8988T (cell line): ENCODE measurements at regions not wholly inside any gene's neighbourhood (a gene's known extent, or its start where the extent isn't known, plus 50 kb on each side); places are given as distances from the start of the nearest gene placed in this dataset.
"Not testable (repeated sequence)": the region's sequence is repeated elsewhere in the genome, so short reads cannot be mapped to it uniquely, and the experiment has no call there.

Source experiments
- DNase-seq: peaks from one replicate; pipeline ENCODE4 v3.0.0; 2011

- no peak for DNase-seq
Observed at GRCh38 chr18:38663682-38664081, 1098.1 kb upstream of the CELF4 start.

- DNase-seq = no peak
Observed at GRCh38 chr18:38663270-38663669, 1097.7 kb upstream of the CELF4 start.

GRCh38 chr18:38654946-38655345 lies 1089.3 kb upstream of the CELF4 start:
- no peak for DNase-seq

- DNase-seq = no peak
Observed at GRCh38 chr18:38651736-38652135, 1086.1 kb upstream of the CELF4 start.

- DNase-seq = no peak
Observed at GRCh38 chr18:38648179-38648578, 1082.6 kb upstream of the CELF4 start.

GRCh38 chr18:38646296-38646695 lies 1080.7 kb upstream of the CELF4 start:
- DNase-seq = no peak

GRCh38 chr18:38644875-38645641 lies 1079.5 kb upstream of the CELF4 start:
- DNase-seq = no peak

- no peak for DNase-seq
Observed at GRCh38 chr18:38642711-38643110, 1077.1 kb upstream of the CELF4 start.

GRCh38 chr18:38639700-38640099 lies 1074.1 kb upstream of the CELF4 start:
- DNase-seq = not testable (repeated sequence)

GRCh38 chr18:38635709-38636430 lies 1070.3 kb upstream of the CELF4 start:
- no peak for DNase-seq

GRCh38 chr18:38634117-38634516 lies 1068.5 kb upstream of the CELF4 start:
- no peak for DNase-seq

- DNase-seq = no peak
Observed at GRCh38 chr18:38633333-38633732, 1067.7 kb upstream of the CELF4 start.

GRCh38 chr18:38619129-38619528 lies 1053.5 kb upstream of the CELF4 start:
- DNase-seq = no peak

GRCh38 chr18:38616306-38616705 lies 1050.7 kb upstream of the CELF4 start:
- DNase-seq = no peak

GRCh38 chr18:38612904-38613303 lies 1047.3 kb upstream of the CELF4 start:
- DNase-seq = no peak

- no peak for DNase-seq
Observed at GRCh38 chr18:38611036-38611964, 1045.7 kb upstream of the CELF4 start.

GRCh38 chr18:38606841-38607240 lies 1041.2 kb upstream of the CELF4 start:
- no peak for DNase-seq

GRCh38 chr18:38602341-38602740 lies 1036.7 kb upstream of the CELF4 start:
- no peak for DNase-seq

GRCh38 chr18:38587571-38587970 lies 1022.0 kb upstream of the CELF4 start:
- DNase-seq = no peak

- no peak for DNase-seq
Observed at GRCh38 chr18:38586327-38586726, 1020.7 kb upstream of the CELF4 start.

GRCh38 chr18:38579764-38580163 lies 1014.2 kb upstream of the CELF4 start:
- DNase-seq = no peak

GRCh38 chr18:38576916-38577315 lies 1011.3 kb upstream of the CELF4 start:
- no peak for DNase-seq

- no peak for DNase-seq
Observed at GRCh38 chr18:38576349-38576748, 1010.8 kb upstream of the CELF4 start.
